Left ventricle myocardium inferior (tissue), 1 donor: ENCODE measurements at regions not wholly inside any gene's neighbourhood (a gene's known extent, or its start where the extent isn't known, plus 50 kb on each side); places are given as distances from the start of the nearest gene placed in this dataset.

Experiments
- DNase-seq: peaks from one replicate; pipeline ENCODE4 v3.0.0-alpha.2; 2020
- H3K27ac ChIP-seq: fragments of 200-600 bp; replicated peaks from 2 replicates; pipeline ENCODE4 v1.8.0; 2021
- H3K27me3 ChIP-seq: fragments of 200-600 bp; 2 replicates; pipeline ENCODE4 v1.8.0; 2021; ENCODE audit warnings: low read depth
- H3K36me3 ChIP-seq: fragments of 200-600 bp; 2 replicates; pipeline ENCODE4 v1.8.0; 2021
- H3K4me1 ChIP-seq: fragments of 200-600 bp; 2 replicates; pipeline ENCODE4 v1.8.0; 2021
- H3K4me3 ChIP-seq: fragments of 200-600 bp; 2 replicates; pipeline ENCODE4 v1.8.0; 2021; ENCODE audit warnings: mild to moderate bottlenecking, moderate library complexity
- H3K9me3 ChIP-seq: fragments of 200-600 bp; replicated peaks from 2 replicates; pipeline ENCODE4 v1.8.0; 2021
- CTCF ChIP-seq: fragments of 200-600 bp; IDR thresholded peaks from 2 replicates; pipeline ENCODE4 v1.8.0; 2021; ENCODE audit warnings: antibody characterized with exemption, mild to moderate bottlenecking, borderline replicate concordance
- intact Hi-C: fragments of 100-400 bp; cut with micrococcal nuclease; formaldehyde crosslinking; loops from one replicate; pipeline ENCODE4 v1.11.0; 2022
- donor health status: DM: no; HTN: yes; CAD: no; lungs with severe emphysema.

- intact Hi-C loops = no loop called here
- H3K27me3 ChIP-seq = no peaks in the 10 kb centered on the region
- no peak for TF ChIP-seq CTCF
- H3K27ac ChIP-seq = no peak overlapping the region
- H3K36me3 ChIP-seq = no peaks in the 10 kb centered on the region
- H3K4me3 ChIP-seq = no peak overlapping the region
- H3K4me1 ChIP-seq = peaks cover 9% of the 10 kb centered on the region
- H3K9me3 ChIP-seq = no peaks in the 10 kb centered on the region
- DNase-seq = no peak
Measured at GRCh38 chr6:11331111-11331510, 98.6 kb upstream of the NEDD9 start.

- no peak overlapping the region for H3K27ac ChIP-seq
- H3K27me3 ChIP-seq = no peaks in the 10 kb centered on the region
- no peak for TF ChIP-seq CTCF
- no peak overlapping the region for H3K4me3 ChIP-seq
- H3K4me1 ChIP-seq = peaks cover 9% of the 10 kb centered on the region
- no peaks in the 10 kb centered on the region for H3K9me3 ChIP-seq
- no peaks in the 10 kb centered on the region for H3K36me3 ChIP-seq
- intact Hi-C loops = no loop called here
- no peak for DNase-seq
Measured at GRCh38 chr6:11330413-11330760, 97.9 kb upstream of the NEDD9 start.

GRCh38 chr6:11329726-11330412 lies 97.4 kb upstream of the NEDD9 start:
- peaks cover 9% of the 10 kb centered on the region for H3K4me1 ChIP-seq
- DNase-seq = no peak
- no peaks in the 10 kb centered on the region for H3K9me3 ChIP-seq
- intact Hi-C loops = no loop called here
- no peaks in the 10 kb centered on the region for H3K27me3 ChIP-seq
- no peak overlapping the region for H3K4me3 ChIP-seq
- no peak overlapping the region for H3K27ac ChIP-seq
- TF ChIP-seq CTCF = no peak
- H3K36me3 ChIP-seq = no peaks in the 10 kb centered on the region

- H3K36me3 ChIP-seq = no peaks in the 10 kb centered on the region
- no peaks in the 10 kb centered on the region for H3K27me3 ChIP-seq
- intact Hi-C loops = no loop called here
- no peaks in the 10 kb centered on the region for H3K9me3 ChIP-seq
- no peak for TF ChIP-seq CTCF
- DNase-seq = no peak
- H3K4me3 ChIP-seq = no peak overlapping the region
- H3K4me1 ChIP-seq = peaks cover 9% of the 10 kb centered on the region
- H3K27ac ChIP-seq = no peak overlapping the region
Measured at GRCh38 chr6:11328613-11329247, 96.3 kb upstream of the NEDD9 start.

- intact Hi-C loops = no loop called here
- Histone ChIP-seq H3K36me3 (no peaks in the 10 kb centered on the region), H3K9me3 (no peaks in the 10 kb centered on the region), H3K4me3 (no peak overlapping the region), H3K27me3 (no peaks in the 10 kb centered on the region), H3K27ac (no peak overlapping the region), H3K4me1 (peaks cover 9% of the 10 kb centered on the region)
- no peak for TF ChIP-seq CTCF
- no peak for DNase-seq
Measured at GRCh38 chr6:11327961-11328360, 95.5 kb upstream of the NEDD9 start.
